DND-41 (cell line): ENCODE measurements at regions not wholly inside any gene's neighbourhood (a gene's known extent, or its start where the extent isn't known, plus 50 kb on each side); places are given as distances from the start of the nearest gene placed in this dataset.

Experiments
- CTCF ChIP-seq: IDR thresholded peaks from 2 replicates; pipeline ENCODE4 v1.5.1; 2012; ENCODE audit warnings: borderline replicate concordance, low read length, moderate library complexity, mild to moderate bottlenecking; ENCODE audit not compliant: poor library complexity, severe bottlenecking; ENCODE audit errors: extremely low read depth
- EZH2 ChIP-seq: IDR thresholded peaks from 3 replicates; pipeline ENCODE4 v1.6.1; 2012; ENCODE audit warnings: borderline replicate concordance, low read depth, mild to moderate bottlenecking, moderate library complexity, low read length, inconsistent platforms; ENCODE audit not compliant: severe bottlenecking

- TF ChIP-seq CTCF (no peak), EZH2 (no peak)
Observed at GRCh38 chr4:96630839-96631238, 790.9 kb downstream of the PDHA2 start.
